T-helper 1 cell treated with Interleukin-12 subunit alpha and Interleukin-12 subunit beta and Interleukin-4 antibody, amounts not matched to agents 30 ng/mL and 1 ng/mL, for 36 hours (primary cell): ENCODE measurements at regions not wholly inside any gene's neighbourhood (a gene's known extent, or its start where the extent isn't known, plus 50 kb on each side); places are given as distances from the start of the nearest gene placed in this dataset.
"Not testable (repeated sequence)": the region's sequence is repeated elsewhere in the genome, so short reads cannot be mapped to it uniquely, and the experiment has no call there.

Source experiments
- intact Hi-C: fragments of 100-400 bp; cut with micrococcal nuclease; formaldehyde crosslinking; loops from one replicate; pipeline ENCODE4 v1.15.1; 2024

DNA sequence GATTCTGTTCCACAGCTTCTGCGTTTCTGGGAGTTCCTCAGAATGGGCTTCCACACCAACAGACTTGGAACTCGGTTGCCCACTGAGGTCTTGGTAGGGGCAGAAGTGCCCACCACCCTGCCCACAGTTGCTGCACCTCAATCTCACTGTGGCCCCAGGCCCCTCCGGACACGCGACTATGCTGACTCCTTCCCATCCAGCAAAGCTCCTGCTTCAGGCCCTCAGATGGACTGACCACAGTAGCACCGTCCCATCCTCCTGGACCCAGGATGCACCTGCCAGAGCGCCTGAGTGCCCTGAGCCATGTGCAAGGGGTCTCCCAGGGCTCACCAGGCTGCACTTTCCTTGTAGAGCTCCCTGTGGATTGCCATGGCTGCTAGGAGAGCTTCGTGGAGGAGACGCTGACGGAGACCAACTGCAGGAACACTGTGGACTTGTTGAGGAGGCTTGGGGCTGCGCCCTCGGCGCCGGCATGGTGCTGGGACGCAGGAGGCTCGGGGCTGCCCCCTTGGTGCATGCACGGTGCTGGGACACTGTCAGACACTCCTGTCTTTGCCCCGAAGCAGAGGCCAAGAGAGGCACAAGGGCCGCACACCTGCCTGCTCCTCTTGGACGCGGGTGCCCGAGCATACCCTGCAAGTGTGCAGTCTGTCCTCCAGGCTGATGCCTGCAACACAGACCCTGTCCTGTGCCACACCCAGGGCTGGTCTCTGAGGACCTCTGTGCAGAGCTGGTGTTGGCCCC lies 201.3 kb downstream of the LIPI start:
- intact Hi-C loops: not testable (repeated sequence)

DNA sequence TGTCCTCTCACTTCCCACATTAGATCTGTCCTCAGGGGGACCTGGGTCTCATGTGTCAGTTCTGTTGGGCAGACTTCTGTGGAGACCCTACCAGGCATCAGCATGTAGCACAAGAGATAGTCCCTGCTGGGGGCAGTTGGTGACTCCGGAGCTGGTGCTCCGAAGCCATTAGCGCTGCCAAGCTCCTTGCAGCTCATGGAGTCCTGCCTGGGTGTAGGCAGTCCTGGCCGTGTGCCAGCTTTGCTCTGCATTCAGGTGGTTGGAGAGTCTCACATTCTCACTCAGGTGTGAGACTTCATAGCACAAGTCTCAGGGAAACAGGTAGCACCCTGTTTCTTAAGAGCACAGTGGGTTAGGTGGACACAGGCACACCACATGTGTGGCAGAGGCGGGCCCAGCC lies 202.3 kb downstream of the LIPI start:
- intact Hi-C loops: not testable (repeated sequence)

DNA sequence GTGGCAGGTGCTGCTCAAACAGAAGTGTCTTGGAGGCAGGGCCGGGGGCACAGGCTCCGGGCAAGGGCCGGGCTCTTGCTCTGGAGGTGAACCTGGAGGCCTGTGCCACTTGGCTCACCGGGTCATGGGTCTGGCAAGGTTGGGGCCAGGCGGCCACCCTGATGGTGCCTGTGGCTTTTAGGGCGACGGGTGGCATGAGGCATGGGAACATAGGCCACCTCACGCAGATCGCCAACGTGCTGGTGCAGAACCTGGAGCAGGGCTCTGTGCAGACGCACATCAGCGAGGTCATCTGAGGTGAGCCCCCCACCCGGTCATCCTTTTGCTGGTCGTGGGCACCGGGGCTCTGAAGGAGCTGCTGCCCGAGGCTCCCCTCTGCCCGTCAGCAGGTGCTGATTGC lies 202.7 kb downstream of the LIPI start:
- intact Hi-C loops: not testable (repeated sequence)

DNA sequence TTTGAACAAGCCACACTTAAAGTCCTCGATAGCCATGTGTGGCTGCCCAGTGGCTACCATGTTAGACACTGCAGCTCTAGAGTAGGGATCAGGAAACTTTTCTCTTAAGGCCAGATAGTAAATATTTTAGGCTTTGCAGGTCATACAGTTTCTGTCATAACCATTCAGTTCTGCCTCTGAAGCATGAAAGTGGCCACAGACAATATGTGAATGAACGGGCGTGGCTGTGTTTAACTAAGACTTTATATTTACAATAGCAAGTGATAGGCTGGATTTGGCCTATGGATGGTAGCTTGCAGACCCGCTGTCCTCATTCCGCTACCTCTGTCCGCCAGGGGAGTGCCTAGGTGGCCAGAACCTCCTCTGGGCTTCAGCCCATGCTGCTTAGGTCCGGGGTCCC lies 204.6 kb downstream of the LIPI start:
- intact Hi-C loops: not testable (repeated sequence)

DNA sequence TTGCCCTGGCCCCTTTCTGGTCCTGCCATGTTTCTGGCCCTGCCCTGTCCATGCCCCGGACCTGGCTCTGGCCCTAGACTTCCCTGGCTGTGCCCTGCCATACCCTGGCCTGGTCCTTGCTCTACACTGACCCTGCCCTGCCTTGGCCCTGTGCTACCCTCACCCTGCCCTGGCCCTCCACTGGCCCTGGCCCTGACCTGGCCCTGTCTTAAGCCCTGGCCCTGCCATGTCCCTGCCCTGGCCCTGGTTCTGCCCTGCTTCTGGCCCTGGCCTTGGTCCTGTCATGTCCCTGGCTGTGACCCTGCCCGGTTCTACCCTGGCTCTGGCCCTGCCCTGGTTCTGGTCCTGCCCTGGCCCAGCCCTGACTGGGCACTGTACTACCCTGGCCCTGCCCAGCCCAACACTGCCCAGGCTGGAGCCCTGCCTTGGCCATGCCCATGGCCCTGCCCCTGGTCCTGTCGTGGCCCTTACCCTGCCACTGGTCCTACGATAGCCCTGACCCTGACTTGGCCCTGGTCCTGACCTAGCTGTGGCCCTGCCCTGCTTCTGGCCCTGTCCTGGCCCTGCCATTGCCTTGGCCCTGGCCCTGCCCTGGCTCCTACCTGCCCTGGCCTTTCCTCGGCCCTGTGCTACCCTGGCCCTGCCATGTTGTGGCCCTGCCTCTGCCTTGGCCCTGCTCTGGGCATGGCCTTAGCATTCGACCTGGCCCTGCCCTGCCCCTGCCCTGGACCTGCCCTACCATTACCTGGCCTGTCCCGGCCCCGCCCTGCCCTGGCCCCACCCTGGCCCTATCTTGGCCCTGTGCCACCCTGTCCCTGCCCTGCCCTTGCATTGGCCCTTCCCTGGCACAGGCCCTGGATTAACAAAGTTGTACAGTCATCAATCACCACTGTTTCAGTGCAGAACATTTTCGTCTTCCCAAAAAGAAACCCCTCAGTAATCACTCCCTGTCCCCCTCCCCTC lies 223.5 kb downstream of the LIPI start:
- intact Hi-C loops: not testable (repeated sequence)

DNA sequence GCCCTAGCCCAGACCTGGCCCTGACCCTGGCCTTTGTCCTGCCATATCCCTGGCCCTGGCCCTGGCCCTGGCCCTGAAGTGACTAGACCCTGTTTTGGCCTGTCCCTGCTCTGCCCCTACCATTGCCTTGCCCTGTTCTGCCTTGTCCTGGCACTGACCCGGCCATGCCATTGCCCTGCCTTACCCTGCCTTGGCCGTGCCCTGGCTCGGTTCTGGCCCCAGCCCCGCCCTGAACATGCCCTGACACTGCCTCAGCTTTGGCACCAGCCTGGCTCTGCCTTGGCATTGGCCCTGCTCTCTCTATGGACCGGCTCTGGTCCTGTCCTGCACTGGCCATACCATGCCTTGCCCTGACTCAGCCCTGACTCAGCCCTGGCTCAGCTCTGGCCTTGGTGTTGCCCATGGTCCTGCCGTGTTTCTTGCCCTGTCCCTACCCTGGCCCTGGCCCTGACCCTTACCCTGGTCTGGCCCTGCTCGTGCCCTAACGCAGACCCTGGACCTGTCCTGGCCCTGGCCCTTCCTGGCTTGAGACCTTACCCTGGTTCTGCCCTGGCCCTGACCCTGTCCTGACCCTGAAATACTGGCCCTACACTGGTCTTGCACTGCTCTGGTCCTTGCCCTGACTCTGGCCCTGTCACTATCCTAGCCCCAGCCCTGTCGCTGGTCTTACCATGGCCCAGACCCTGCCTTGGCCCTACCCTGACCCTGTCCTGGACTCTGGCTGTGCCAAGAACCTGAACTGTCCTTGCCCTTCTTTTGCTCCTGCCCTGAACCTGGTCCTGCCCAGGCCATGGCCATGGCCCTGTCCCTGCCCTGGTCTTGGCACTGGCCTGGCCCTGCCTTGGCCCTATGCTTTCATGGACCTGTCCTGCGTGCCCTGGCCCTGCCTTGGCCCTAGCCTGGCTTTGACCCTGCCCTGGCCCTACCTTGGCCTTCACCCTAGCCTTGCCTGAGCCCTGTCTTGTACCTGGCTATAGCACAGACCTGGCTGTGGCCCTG lies 224.6 kb downstream of the LIPI start:
- intact Hi-C loops: not testable (repeated sequence)

DNA sequence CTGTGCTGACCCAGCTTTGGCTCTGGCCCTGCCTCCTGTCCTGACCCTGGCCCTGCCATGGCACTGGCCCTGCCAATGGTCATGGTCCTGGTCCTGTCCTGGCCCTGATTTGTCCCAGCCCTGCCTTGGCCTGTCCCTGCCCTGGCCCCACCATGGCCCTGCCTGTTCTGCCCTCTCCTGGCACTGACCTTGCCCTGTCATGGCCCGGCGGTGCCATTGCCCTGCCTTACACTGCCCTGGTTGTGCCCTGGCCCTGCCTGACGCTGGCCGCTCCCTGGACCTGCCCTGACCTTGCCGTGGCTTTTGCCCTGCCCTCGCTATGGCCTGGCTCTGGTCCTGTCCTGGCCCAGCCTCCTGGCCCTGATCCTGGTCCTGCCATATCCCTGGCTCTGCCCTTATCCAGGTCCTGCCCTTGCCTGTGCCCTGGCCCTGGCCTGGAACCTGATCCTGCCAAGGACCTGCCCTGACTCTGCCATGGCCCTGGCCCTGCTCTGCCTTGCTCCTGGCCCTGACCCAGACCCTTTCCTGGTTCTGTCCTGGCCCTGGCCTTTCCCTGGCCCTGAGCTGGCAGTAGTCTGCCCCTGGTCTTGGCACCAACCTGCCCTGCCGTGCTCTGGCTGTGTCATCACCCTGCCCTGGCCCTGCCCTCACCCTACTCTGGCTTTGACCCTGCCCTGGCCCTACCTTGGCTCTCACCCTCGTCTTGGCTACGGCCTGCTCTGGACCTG lies 225.5 kb downstream of the LIPI start:
- intact Hi-C loops: not testable (repeated sequence)

DNA sequence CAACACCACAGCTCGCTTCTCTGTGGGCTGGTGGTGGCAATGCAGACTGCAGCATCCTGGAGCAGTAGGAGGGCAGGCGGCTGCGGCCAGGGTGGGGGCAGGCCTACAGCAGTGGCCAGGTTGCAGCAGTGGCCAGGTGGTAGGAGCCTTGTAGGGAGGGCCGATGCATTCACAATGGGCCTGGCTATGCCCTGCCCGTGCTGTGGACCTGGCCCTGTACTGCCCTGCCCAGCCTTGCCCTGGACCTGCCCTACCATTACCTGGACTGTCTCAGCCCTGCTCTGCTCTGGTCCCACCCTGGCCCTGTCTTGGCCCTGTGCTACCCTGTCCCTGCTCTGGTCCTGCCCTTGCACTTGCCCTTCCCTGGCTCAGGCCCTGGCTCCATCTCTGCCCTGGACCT lies 226.0 kb downstream of the LIPI start:
- intact Hi-C loops: not testable (repeated sequence)

DNA sequence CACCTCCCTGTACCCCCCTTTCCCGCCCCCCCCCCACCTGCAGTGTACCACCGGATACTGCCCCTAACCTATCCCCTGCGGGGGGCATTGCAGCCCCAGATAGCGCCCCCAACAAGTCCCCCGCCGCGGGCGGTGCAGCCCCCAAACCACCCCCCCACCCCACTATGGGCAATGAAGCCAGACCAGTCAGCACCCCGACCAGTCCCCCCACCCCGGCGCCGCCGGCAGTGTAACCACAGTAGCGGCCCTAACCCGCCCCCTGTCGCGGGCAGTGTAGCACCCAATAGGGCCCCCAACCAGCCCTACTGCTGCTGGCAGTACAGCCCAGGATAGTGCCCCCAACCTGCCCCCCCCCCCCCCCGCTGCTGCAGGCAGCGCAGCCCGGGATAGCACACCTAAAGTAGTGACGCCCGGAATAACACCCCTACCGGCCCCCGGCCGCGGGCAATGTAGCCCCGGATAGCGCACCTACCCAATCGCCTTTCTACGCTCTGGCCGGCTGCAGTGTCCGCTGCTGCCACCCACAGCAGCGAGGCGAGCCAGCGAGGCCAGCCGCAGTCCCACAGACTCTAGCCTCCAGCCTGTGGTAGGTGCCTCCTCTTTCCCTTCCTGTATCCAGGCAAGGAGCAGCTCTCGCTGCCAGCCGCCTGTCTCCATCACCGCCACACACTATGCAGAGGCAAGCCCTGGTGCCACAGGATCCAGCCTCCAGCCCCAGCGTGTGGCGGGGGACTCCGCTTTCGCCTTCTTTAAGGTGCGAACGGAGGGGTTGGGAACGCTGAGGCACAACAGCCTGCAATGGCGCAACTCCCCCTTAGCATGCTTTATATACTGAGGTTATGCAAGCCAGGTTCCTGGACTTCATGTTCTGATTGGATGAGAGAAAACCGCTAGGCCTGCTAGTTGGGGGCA lies 229.3 kb downstream of the LIPI start:
- intact Hi-C loops: not testable (repeated sequence)

DNA sequence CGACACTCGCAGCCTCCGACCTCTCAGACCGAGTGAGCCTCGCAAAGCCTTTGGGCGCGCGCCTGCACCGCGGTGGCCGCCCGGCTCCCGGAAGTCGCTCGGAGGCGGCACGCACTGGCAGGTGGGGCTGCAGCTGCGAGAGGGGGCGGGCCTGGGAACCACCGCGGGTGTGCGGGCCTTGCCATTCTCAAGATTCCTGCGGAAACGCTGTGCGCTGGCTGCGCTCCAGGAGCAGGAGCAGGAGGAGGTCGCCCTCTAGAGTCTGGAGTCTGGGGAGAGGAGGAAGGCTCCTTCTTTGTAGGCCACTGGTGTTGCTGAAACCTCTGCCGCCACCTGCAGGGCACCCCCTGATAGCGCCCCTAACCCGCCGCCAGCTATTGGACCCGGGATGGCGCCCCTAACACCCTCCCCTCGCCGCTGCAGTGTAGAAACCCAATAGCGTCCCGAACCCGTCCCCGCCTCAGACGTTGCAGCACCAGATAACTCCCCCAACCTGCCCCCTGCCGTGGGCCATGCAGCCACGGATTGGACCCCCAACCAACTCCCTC lies 230.6 kb downstream of the LIPI start:
- intact Hi-C loops: not testable (repeated sequence)

DNA sequence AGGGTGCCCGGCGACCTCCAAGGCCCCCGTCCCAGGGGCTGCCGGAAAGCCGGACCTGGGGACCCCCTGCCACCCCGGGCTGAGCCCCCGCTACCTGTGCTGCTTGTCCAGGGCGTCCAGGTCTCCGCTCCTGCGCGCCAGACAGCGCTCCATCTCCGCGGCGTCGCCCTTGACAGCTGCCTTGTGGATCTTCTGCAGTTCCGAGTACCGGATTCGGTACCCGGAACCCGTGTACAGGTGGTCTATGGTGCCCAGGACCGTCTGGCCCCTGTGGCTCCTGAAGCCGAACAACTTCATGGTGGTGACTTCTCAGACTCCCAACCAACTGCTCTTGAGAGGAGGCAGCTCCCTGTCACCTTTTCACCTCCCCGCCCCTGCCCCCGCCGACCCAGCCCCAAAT lies 231.1 kb downstream of the LIPI start:
- intact Hi-C loops: not testable (repeated sequence)

DNA sequence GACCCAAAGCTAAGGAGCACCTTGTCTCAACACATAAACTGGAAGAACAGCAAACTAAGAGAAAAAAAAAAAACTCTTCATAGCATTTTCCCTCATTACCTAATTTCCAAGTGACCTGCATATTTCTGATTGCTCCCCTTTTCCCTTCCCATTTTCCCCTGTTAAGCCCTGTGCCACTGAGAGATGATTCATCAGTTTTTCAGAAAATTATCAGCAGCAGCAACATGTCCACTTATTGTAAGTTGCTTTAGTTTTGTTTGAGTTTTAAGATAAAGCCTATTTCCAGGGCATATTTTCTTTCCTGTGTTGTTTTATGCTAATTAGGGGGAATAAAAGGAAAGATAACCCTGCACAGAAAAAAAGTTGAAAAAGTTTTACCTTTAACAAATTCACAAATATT lies 236.2 kb downstream of the LIPI start:
- intact Hi-C loops: not testable (repeated sequence)

DNA sequence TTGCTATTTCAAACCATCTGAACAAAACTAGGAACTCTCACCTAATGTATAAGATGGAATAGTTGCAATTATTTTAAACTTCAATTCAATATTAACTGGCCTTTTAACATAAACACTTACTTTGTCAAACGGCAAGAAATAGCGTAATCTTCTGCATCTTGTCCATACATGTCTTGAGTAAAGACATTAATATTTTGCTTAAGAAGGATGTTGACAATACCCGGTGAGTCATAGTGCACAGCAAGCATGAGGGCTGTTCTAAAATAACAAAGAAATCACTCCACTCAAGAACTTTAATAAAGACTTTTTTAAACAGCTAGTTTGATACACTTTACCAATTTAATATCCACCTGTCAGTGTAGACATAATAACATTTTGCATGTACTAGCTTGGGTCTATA lies 240.9 kb downstream of the LIPI start:
- intact Hi-C loops: not testable (repeated sequence)

DNA sequence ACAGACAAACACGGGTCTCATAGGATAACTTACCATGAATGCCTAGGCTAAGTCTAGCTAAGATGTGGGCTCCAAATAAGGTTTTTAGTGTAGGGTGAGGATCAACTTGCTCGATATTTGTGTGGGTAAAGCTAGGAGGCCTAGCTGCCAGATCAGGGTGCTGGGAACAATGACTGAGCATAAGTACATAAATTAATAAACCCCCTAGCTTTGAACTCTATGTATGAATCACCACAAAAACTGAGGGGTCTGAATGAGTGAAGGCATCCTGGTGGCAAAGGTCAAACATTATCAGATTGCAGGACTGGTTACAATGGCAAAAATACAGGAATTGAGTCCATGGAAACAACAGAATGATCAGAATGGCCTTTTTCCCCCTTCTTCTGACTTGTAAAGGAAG lies 241.8 kb downstream of the LIPI start:
- intact Hi-C loops: not testable (repeated sequence)

DNA sequence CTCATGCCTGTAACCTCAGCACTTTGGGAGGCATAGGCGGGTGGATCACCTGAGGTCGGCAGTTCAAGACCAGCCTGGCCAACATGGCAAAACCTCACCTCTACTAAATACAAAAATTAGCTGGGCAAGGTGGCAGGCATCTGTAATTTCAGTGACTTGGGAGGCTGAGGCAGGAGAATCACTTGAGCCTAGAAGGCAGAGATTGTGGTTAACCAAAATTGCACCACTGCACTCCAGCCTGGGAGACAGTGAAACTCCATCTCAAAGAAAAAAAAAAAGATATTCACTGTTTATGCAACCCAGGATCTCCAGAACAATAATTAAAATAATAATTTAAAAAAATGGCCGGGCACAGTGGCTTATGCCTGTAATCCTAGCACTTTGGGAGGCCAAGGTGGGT lies 247.5 kb downstream of the LIPI start:
- intact Hi-C loops: not testable (repeated sequence)

DNA sequence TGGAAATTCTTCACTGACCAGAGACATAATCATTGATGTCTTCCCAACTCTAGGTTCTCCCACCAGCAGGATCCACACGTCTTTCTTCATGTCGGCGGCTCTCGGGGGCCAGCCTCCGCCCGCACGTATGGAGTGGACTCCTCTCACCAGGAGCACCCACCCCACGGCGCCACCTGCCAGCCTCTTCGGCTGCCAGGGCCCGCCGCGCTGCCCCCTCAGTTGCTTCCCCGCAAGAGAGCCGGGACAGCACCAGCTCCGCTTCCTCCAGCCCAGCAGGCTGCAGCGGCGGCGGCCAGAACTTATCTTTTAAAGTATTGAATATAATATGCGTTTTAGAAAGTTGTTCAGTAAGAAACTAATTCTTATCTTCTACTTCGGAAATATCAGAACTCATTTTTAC lies 273.5 kb downstream of the LIPI start:
- intact Hi-C loops: no loop called here

DNA sequence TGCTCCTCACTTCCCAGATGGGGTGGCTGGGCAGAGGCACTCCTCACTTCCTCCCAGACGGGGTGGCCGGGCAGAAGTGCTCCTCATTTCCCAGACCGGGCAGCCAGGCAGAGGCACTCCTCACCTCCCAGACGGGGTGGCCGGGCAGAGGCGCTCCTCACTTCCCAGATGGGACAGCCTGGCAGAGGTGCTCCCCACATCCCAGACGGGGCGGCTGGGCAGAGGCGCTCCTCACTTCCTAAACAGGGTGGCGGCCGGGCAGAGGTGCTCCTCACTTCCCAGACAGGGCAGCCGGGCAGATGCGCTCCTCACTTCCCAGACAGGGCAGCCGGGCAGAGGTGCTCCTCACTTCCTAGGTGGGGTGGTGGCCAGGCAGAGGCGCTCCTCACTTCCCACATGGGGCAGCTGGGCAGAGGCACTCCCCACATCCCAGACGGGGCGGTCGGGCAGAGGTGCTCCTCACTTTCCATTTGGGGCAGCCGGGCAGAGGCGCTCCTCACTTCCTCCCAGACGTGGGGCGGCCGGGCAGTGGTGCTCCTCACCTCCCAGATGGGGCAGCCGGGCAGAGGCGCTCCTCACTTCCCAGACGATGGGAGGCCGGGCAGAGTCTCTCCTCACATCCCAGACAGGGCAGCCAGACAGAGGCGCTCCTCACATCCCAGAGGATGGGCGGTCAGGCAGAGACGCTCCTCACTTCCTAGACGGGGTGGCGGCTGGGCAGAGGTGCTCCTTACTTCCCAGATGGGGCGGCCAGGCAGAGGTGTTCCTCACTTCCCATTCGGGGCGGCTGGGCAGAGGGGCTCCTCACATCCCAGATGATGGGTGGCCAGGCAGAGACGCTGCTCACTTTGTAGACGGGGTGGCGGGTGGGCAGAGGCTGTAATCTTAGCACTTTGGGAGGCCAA lies 274.5 kb downstream of the LIPI start:
- intact Hi-C loops: not testable (repeated sequence)

DNA sequence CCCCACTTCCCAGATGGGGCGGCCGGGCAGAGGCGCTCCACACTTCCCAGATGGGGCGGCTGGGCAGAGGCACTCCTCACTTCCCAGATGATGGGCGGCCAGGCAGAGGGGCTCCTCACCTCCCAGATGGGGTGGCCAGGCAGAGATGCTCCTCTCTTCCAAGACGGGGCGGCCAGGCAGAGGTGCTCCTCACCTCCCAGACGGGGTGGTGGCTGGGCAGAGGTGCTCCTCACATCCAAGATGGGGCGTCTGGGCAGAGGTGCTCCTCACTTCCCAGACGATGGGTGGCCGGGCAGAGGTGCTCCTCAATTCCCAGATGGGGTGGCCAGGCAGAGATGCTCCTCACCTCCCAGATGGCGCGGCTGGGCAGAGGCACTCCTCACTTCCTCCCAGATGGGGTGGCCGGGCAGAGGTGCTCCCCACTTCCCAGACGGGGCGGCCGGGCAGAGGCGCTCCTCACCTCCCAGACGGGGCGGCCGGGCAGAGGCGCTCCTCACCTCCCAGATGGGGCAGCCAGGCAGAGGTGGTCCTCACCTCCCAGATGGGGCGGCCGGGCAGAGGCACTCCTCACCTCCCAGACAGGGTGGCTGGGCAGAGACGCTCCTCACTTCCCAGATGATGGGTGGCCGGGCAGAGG lies 275.2 kb downstream of the LIPI start:
- intact Hi-C loops: not testable (repeated sequence)
